Body of pancreas (tissue), 4 donors: ENCODE measurements at regions not wholly inside any gene's neighbourhood (a gene's known extent, or its start where the extent isn't known, plus 50 kb on each side); places are given as distances from the start of the nearest gene placed in this dataset.

ENCODE experiments used
- POLR2A ChIP-seq, 3 donors: fragments of 450-650 bp; IDR thresholded peaks; one replicate each; pipeline ENCODE4 v1.6.1; 2016; ENCODE audit warnings: antibody characterized with exemption in 3 of 3, mild to moderate bottlenecking in 2 of 3
- TF ChIP-seq, protein P1 (sequence below), 7 experiments: fragments of 450-650 bp in 4 of 7; fragments of 200-600 bp in 3 of 7; sonication (generic) in 3 of 7; IDR thresholded peaks; one replicate each; pipeline ENCODE4 v1.5.1; 2016 to 2019; ENCODE audit warnings: antibody characterized with exemption in 7 of 7

GRCh38 chr6:94893327-94893726 lies 684.0 kb upstream of the MANEA start:
- TF ChIP-seq, protein P1, sequence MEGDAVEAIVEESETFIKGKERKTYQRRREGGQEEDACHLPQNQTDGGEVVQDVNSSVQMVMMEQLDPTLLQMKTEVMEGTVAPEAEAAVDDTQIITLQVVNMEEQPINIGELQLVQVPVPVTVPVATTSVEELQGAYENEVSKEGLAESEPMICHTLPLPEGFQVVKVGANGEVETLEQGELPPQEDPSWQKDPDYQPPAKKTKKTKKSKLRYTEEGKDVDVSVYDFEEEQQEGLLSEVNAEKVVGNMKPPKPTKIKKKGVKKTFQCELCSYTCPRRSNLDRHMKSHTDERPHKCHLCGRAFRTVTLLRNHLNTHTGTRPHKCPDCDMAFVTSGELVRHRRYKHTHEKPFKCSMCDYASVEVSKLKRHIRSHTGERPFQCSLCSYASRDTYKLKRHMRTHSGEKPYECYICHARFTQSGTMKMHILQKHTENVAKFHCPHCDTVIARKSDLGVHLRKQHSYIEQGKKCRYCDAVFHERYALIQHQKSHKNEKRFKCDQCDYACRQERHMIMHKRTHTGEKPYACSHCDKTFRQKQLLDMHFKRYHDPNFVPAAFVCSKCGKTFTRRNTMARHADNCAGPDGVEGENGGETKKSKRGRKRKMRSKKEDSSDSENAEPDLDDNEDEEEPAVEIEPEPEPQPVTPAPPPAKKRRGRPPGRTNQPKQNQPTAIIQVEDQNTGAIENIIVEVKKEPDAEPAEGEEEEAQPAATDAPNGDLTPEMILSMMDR (IDR thresholded peaks at IDR 0.05): no peak
- TF ChIP-seq POLR2A (IDR thresholded peaks at IDR 0.05): no peak
